ENCODE measurements at regions not wholly inside any gene's neighbourhood (a gene's known extent, or its start where the extent isn't known, plus 50 kb on each side); places are given as distances from the start of the nearest gene placed in this dataset.
"Not testable (repeated sequence)": the region's sequence is repeated elsewhere in the genome, so short reads cannot be mapped to it uniquely, and the experiment has no call there.

DNA sequence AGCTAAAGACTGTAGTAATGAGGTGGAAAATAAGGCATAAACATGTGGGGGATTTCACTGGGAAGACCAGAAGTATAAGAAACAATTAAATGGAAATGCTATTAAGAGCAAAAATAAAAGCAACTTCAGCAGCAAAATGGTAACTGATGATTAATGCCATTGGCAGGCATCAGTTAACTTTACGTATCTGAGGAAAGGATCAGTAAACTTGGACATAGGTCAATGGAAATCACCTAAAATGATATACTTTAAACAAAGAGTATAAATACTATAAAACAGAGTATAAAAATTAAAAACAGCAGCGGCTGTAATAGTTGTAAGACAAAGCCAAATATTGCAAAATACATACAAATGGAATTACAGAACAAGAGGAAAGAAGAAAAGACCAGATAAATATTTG lies 992.1 kb downstream of the DNAH5 start:
- Histone ChIP-seq H3K9ac (ENCODE audit: insufficient read depth in 1 of 2, low read length in 2 of 2) (no peak overlapping the region), H3K4me3 (no peak overlapping the region), H3K9me3 (ENCODE audit: control insufficient read depth in 4 of 4, insufficient read depth in 3 of 4, low read length in 3 of 4) (peaks cover 0 to 3% (median 0%) of the 10 kb centered on the region in 4 donors), H3K4me1 (ENCODE audit: control insufficient read depth in 5 of 5, insufficient read depth in 5 of 5, low read length in 5 of 5) (no peaks in the 10 kb centered on the region), H3K27ac (ENCODE audit: low read depth in 1 of 2, low read length in 1 of 2) (no peak overlapping the region), H3K36me3 (ENCODE audit: control insufficient read depth in 4 of 4, insufficient read depth in 4 of 4, low read length in 4 of 4) (no peaks in the 10 kb centered on the region), H3K27me3 (ENCODE audit: control insufficient read depth in 3 of 3, insufficient read depth in 3 of 3, low read length in 2 of 3) (no peaks in the 10 kb centered on the region)
- TF ChIP-seq, protein P1, sequence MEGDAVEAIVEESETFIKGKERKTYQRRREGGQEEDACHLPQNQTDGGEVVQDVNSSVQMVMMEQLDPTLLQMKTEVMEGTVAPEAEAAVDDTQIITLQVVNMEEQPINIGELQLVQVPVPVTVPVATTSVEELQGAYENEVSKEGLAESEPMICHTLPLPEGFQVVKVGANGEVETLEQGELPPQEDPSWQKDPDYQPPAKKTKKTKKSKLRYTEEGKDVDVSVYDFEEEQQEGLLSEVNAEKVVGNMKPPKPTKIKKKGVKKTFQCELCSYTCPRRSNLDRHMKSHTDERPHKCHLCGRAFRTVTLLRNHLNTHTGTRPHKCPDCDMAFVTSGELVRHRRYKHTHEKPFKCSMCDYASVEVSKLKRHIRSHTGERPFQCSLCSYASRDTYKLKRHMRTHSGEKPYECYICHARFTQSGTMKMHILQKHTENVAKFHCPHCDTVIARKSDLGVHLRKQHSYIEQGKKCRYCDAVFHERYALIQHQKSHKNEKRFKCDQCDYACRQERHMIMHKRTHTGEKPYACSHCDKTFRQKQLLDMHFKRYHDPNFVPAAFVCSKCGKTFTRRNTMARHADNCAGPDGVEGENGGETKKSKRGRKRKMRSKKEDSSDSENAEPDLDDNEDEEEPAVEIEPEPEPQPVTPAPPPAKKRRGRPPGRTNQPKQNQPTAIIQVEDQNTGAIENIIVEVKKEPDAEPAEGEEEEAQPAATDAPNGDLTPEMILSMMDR (IDR thresholded peaks at IDR 0.05; ENCODE audit: control extremely low read depth, extremely low read depth) = no peak
- ATAC-seq (ENCODE audit: insufficient read depth, low FRiP score) = no peak
- DNase-seq = no peak
- WGBS, 2 donors = 40 to 45% methylated on average over 2 of the region's 2 CpGs

DNA sequence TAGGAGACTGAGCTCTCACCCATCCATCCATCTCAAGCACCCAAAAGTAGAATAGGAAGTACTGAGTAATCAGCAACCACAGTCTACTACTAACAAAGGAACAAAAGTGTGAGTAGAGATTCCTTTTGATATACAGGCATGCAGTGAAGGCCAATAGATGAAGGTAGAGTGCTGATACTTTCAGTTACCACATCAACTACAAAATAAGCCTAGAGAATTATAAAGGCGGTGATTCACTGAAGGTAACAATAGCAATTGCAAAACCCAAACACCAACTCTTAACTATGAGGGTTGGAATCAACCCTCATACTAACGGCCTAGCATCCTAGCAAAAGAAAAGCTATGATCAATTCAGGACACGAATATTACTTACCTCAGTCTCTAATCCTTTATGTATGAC lies 992.6 kb downstream of the DNAH5 start:
- H3K9ac ChIP-seq (ENCODE audit: insufficient read depth in 1 of 2, low read length in 2 of 2) = no peak overlapping the region
- no peaks in the 10 kb centered on the region for H3K36me3 ChIP-seq (ENCODE audit: control insufficient read depth in 4 of 4, insufficient read depth in 4 of 4, low read length in 4 of 4)
- H3K27ac ChIP-seq (ENCODE audit: low read depth in 1 of 2, low read length in 1 of 2) = no peak overlapping the region
- H3K27me3 ChIP-seq (ENCODE audit: control insufficient read depth in 3 of 3, insufficient read depth in 3 of 3, low read length in 2 of 3) = no peaks in the 10 kb centered on the region
- no peak overlapping the region for H3K4me3 ChIP-seq
- TF ChIP-seq, protein P1 (IDR thresholded peaks at IDR 0.05; ENCODE audit: control extremely low read depth, extremely low read depth) = no peak
- H3K4me1 ChIP-seq (ENCODE audit: control insufficient read depth in 5 of 5, insufficient read depth in 5 of 5, low read length in 5 of 5) = no peaks in the 10 kb centered on the region
- ATAC-seq (ENCODE audit: insufficient read depth, low FRiP score) = no peak
- WGBS, 2 donors = 88% methylated on average over 3 of the region's 3 CpGs
- no peak for DNase-seq
- peaks cover 0 to 3% (median 0%) of the 10 kb centered on the region in 4 donors for H3K9me3 ChIP-seq (ENCODE audit: control insufficient read depth in 4 of 4, insufficient read depth in 3 of 4, low read length in 3 of 4)

DNA sequence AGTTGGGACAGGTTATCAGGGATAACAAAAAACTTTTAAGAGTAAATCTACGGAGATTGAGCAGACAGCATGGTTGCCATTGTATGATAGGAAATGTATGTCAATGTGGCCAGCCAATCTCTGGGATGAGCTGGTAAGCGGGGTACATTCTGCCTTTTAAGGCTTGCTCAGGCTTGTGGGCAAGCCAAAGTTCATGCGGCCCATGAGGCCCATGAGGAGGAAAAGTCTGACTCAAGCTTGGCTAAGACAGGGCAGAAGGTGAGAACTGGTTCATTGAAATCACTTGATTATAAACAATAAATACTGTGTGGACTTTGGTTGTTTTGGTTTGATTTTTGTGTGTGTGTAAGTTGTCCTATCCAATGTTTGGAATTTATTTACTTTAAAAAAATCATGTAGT lies 997.1 kb downstream of the DNAH5 start:
- no peaks in the 10 kb centered on the region for H3K36me3 ChIP-seq (ENCODE audit: control insufficient read depth in 4 of 4, insufficient read depth in 4 of 4, low read length in 4 of 4)
- H3K27ac ChIP-seq (ENCODE audit: low read depth in 1 of 2, low read length in 1 of 2) = no peak overlapping the region
- DNase-seq = no peak
- H3K9me3 ChIP-seq (ENCODE audit: control insufficient read depth in 4 of 4, insufficient read depth in 3 of 4, low read length in 3 of 4) = no peaks in the 10 kb centered on the region
- H3K4me1 ChIP-seq (ENCODE audit: control insufficient read depth in 5 of 5, insufficient read depth in 5 of 5, low read length in 5 of 5) = no peaks in the 10 kb centered on the region
- no peaks in the 10 kb centered on the region for H3K27me3 ChIP-seq (ENCODE audit: control insufficient read depth in 3 of 3, insufficient read depth in 3 of 3, low read length in 2 of 3)
- no peak overlapping the region for H3K4me3 ChIP-seq
- TF ChIP-seq, protein P1 (IDR thresholded peaks at IDR 0.05; ENCODE audit: control extremely low read depth, extremely low read depth) = no peak
- no peak overlapping the region for H3K9ac ChIP-seq (ENCODE audit: insufficient read depth in 1 of 2, low read length in 2 of 2)
- no peak for ATAC-seq (ENCODE audit: insufficient read depth, low FRiP score)
- WGBS, 2 donors = 82 to 87% methylated on average over 3 of the region's 3 CpGs

DNA sequence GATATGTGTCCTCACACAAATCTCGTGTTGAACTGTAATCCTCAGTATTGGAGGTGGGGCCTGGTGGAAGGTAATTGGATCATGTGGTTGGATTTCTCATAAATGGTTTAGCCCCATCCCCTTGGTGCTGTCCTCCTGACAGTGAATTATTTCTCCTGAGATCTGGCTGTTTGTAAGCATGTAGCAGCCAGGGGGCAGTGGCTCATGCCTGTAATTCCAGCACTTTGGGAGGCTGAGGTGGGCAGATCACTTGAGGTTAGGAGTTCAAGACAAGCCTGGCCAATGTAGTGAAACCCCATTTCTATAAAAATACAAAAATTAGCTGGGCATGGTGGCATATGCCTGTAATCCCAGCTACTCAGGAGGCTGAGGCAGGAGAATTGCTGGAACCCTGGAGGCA lies 999.0 kb downstream of the DNAH5 start:
- H3K36me3 ChIP-seq (ENCODE audit: control insufficient read depth in 4 of 4, insufficient read depth in 4 of 4, low read length in 4 of 4); H3K9me3 ChIP-seq (ENCODE audit: control insufficient read depth in 4 of 4, insufficient read depth in 3 of 4, low read length in 3 of 4); DNase-seq; H3K9ac ChIP-seq (ENCODE audit: insufficient read depth in 1 of 2, low read length in 2 of 2); ATAC-seq (ENCODE audit: insufficient read depth, low FRiP score); H3K27me3 ChIP-seq (ENCODE audit: control insufficient read depth in 3 of 3, insufficient read depth in 3 of 3, low read length in 2 of 3); H3K27ac ChIP-seq (ENCODE audit: low read depth in 1 of 2, low read length in 1 of 2); H3K4me1 ChIP-seq (ENCODE audit: control insufficient read depth in 5 of 5, insufficient read depth in 5 of 5, low read length in 5 of 5); H3K4me3 ChIP-seq: not testable (repeated sequence)
- 68 to 81% methylated on average over 1 of the region's 1 CpG for WGBS, 2 donors

Measured in lung (tissue), 11 donors.